SK-N-DZ (cell line): ENCODE measurements at regions not wholly inside any gene's neighbourhood (a gene's known extent, or its start where the extent isn't known, plus 50 kb on each side); places are given as distances from the start of the nearest gene placed in this dataset.
"Not testable (repeated sequence)": the region's sequence is repeated elsewhere in the genome, so short reads cannot be mapped to it uniquely, and the experiment has no call there.

Source experiments
- DNase-seq: peaks from one replicate; pipeline ENCODE4 v3.0.0-alpha.2; 2015; ENCODE audit warnings: low spot score

- no peak for DNase-seq
Observed at GRCh38 chr17:68135141-68135887, 99.8 kb downstream of the KPNA2 start.

- DNase-seq, result no peak
Observed at GRCh38 chr17:68141050-68141449, 105.5 kb downstream of the KPNA2 start.

- no peak for DNase-seq
Observed at GRCh38 chr17:68142595-68142994, 105.2 kb upstream of the AMZ2 start.

GRCh38 chr17:68143425-68143824 is 104.4 kb upstream of the AMZ2 start:
- DNase-seq, result peak; percentile 34

GRCh38 chr17:68145088-68145487 is 102.8 kb upstream of the AMZ2 start:
- peak; percentile 17 for DNase-seq

GRCh38 chr17:68148936-68149335 is 98.9 kb upstream of the AMZ2 start:
- no peak for DNase-seq

- DNase-seq, result peak; percentile 56
Observed at GRCh38 chr17:68152161-68152571, 95.7 kb upstream of the AMZ2 start.

- no peak for DNase-seq
Observed at GRCh38 chr17:68155692-68156091, 92.2 kb upstream of the AMZ2 start.

- no peak for DNase-seq
Observed at GRCh38 chr17:68161644-68162428, 86.0 kb upstream of the AMZ2 start.

GRCh38 chr17:68168273-68169164 is 79.3 kb upstream of the AMZ2 start:
- not testable (repeated sequence) for DNase-seq

GRCh38 chr17:68169165-68169821 is 78.5 kb upstream of the AMZ2 start:
- not testable (repeated sequence) for DNase-seq

- DNase-seq, result no peak
Observed at GRCh38 chr17:68169840-68170239, 78.0 kb upstream of the AMZ2 start.

GRCh38 chr17:68170246-68170645 is 77.6 kb upstream of the AMZ2 start:
- DNase-seq, result no peak

- DNase-seq, result peak; percentile 73
Observed at GRCh38 chr17:68172461-68172954, 75.3 kb upstream of the AMZ2 start.

GRCh38 chr17:68175416-68175815 is 72.4 kb upstream of the AMZ2 start:
- DNase-seq, result no peak

- DNase-seq, result no peak
Observed at GRCh38 chr17:68175905-68176304, 71.9 kb upstream of the AMZ2 start.

- no peak for DNase-seq
Observed at GRCh38 chr17:68176718-68177117, 71.1 kb upstream of the AMZ2 start.

GRCh38 chr17:68178831-68179230 is 69.0 kb upstream of the AMZ2 start:
- no peak for DNase-seq

GRCh38 chr17:68179236-68179925 is 68.5 kb upstream of the AMZ2 start:
- no peak for DNase-seq

GRCh38 chr17:68179926-68180285 is 67.9 kb upstream of the AMZ2 start:
- no peak for DNase-seq

- no peak for DNase-seq
Observed at GRCh38 chr17:68182011-68182306, 65.9 kb upstream of the AMZ2 start.
